SKM-1 treated with dmso at 0.1 percent for 144 hours (cell line): ENCODE measurements at regions not wholly inside any gene's neighbourhood (a gene's known extent, or its start where the extent isn't known, plus 50 kb on each side); places are given as distances from the start of the nearest gene placed in this dataset.
"Not testable (repeated sequence)": the region's sequence is repeated elsewhere in the genome, so short reads cannot be mapped to it uniquely, and the experiment has no call there.

Source experiments
- DNase-seq: peaks from one replicate; lab custom pipeline; 2025; ENCODE audit not compliant: unreplicated experiment; lab: John Stamatoyannopoulos, UW

DNA sequence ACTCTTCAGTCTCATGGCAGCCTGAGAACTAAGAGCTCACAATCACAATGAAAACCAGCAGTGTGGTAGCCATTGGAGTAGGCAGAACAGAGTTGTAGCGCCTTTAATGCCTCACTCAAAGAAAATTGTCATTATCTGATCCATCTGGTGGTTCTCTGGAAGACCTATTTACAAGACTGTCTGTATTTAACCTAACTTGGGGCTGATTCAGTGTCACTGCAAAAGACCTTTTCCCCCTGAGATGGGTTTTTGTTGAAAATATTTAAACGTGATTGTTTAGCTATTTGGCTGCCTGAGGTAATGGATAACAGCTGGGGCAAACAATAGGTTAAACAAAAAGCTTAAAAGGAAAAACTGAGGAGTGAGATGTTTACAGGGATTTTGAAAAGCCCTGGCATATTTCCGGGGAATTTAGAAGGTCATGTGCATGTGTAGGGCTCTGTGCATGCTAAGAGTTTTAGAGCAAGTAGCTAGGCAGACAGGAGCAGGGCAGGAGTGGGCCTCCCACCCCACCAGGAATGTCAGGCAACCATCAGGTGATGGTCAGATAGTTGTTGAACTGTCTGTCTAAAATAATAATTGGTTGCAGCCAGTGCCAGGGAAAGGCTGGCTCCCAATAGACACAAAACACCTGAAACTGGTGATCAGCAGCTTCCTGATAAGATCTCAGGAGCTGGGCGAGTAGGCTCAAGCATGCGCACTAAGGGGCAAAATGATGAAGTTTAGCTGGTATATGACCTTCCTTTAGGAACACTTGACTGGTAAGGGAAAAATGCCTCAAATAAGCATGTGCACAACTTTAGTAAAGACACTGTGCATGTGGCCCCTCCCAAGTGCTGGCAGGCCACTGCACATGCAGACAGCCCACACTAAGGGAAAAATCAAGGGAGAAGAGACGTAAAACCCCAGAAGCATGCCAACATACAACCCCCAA, 70.8 kb upstream of the AKIRIN2 start:
- no peak for DNase-seq

DNA sequence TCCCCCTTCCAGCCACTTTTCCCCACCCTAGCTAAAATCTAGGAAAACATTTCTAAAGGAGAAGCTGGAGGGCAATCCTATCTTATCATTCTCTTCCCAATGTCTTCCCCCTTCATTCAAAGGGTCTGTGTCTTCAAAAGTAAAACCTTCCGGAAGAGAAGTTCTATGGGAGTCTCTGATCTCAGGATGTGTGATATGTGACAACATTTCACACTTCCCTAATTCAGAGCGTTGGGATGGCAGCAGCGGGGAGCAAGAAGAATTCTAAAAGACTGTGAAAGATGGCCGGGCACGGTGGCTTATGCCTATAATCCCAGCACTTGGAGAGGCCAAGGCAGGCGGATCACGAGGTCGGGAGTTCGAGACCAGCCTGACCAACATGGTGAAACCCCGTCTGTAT, 65.4 kb upstream of the AKIRIN2 start:
- no peak for DNase-seq

DNA sequence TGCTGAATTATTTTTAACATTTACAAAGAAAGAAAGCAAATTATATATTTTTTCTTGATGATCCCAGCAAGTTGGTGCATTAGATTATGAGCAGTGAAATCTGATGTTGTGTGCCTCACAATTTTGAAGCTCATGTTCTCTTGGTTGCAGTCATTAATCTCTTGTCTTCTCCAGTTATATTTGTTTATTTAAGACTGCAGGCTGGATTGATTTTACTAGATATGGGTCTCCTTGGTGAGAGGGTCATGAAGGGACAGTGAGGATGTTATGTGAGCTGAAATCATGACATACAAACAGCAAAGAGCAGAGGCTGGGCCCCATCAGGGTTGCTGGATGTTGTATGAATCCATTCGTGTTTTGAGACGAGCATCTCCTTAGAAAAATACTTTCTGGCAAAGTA, 64.2 kb upstream of the AKIRIN2 start:
- DNase-seq = no peak

DNA sequence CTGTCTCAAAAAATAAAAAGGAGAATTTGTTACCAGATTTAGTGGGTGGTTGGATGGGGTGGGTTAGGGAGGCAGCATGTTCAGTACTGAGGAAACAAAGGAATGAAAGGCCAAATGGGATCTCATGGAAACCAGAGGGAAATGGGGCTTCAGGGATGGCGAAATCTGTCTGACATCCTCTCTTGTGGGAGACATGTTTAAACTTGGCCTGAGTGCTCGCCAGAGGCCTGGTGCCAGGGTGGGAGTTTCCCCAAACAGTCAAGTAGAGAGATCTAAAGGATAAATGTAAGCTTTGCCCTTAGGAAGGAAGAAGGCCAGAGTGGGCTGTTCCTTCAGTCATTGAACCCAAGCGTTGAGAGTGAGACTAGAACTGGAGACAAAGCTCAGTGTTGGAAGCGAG, 61.9 kb upstream of the AKIRIN2 start:
- DNase-seq = no peak

DNA sequence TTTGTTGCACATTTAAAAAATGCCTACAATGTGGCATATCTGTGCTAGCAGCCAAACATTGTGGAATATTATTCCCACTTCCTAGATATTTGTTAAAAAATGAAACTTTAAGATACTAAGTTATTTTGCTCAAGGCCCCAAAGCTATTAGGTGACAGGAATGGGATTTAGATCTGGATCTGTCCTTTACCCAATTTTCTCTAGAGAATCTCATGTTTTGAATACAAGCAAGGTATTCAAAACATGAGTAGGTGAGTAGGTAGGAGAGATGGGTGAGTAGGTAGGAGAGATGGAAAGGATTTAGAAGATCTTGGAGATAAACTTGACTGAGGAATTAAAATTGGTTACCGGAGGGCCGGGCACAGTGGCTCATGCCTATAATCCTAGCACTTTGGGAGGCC, 61.2 kb upstream of the AKIRIN2 start:
- DNase-seq = no peak

DNA sequence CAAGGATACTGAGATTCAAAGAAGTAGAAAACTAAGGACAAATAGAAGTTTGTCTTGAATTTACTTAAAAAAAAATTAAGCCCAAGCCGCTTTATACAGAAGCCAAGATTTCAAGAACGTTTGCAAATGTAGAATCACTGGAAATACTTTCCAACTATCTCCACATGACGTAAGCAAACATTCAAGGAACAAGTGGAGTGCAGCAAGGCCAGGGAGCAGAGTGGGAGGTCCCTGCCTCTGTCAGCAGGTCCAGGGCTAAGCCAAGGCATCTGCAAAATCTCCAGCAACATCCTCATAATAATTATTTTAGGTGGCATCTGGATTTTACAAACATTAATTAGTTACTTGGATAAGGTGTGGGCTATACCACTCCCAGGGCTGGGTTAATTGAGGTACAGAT, 60.1 kb upstream of the AKIRIN2 start:
- no peak for DNase-seq

DNA sequence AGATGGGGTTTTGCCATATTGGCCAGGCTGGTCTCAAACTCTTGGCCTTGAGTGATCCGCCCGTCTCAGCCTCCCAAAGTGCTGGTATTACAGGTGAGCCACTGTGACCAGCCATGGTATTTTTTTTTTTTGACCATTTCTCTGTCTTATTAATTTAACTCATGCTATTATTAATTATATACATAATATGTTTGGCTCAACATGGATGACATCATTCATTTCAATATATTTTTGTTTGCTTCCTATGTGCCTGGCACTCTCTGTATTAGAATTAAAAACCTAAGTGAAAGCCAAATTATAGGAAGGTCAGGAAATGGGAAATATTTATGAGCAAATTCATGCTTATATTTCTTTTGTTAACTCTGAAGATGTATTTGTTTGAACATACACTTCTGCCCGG, 55.8 kb upstream of the AKIRIN2 start:
- DNase-seq = no peak

DNA sequence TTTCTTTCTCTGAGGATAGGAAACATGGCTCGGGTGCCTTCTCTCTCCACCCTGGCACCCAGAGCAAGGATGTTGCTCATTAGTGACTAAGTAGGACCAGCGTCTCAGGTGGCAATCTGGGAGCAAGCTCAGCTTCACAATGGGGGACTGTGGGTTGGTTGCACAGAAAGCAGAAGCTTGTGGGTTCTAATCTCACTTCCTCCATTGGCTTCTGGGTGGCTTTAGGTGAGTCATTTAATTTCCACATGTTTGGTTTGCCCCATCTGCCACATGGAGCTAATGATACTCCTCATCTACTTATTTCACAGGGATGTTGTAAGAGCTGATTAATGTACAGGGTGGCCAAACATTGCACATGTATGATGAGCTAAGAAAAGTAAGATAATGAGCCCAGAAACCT, 54.8 kb upstream of the AKIRIN2 start:
- DNase-seq = peak; percentile 98

DNA sequence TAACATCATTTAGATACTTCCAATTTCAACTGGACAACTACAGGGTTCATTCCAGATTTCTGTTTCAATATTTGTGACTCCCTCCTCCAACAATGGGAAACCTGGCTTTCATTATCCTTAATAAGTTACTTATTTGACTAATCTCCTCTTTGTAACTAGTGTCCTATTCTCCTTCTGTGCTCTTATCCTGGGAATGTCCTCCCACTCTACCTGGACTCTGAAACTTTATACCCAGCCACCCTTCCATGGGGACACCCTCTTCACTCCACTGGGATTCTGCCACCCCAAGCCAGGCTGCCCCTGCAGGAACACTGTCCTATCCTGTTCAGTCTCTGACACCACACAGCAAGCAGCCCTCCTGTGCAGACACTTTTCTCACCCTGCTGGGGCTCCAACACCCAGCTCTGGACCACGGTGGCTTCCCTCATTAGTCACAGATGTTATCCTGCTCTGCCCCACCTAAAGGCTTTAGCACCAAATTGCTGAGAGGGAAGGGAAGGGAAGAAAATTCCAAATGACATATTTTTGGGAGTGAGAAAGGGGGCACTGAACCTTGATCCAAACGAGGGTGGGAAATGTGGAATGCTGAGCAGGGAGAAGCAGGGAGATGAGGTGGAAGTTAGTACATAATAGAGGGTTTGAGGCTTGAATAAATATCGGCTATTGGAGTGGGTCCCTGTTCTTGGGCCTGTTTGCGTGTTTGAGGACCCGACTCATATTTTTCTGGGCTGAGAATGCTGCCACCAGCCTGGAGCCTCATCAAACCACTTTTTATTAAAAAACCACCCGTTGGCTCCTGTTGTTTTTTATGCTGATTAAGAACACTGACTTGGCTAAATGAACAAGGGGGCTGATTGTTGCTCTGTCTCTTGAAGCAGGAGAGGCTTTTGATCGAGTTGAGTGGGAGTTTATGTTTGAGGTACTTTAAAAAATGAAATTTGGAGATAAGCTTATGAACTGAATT, 54.0 kb upstream of the AKIRIN2 start:
- no peak for DNase-seq

DNA sequence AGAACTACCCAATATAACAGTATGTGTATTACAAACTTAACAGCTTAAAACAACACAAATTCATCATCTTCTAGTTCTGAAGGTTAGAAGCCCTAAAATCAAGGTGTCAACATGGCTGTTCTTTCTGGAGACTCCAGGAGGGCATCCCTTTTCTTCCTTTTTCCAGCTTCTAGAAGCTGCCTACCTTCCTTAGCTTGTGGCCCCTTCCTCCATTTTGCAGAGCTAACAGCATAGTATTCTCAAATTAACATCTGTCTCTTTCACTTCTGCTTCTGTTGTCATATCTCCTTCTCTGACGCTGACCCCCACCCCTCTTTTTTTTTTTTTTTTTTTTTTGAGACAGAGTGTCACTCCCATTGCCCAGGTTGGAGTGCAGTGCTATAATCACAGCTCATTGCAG, 52.8 kb upstream of the AKIRIN2 start:
- DNase-seq = peak; percentile 17

DNA sequence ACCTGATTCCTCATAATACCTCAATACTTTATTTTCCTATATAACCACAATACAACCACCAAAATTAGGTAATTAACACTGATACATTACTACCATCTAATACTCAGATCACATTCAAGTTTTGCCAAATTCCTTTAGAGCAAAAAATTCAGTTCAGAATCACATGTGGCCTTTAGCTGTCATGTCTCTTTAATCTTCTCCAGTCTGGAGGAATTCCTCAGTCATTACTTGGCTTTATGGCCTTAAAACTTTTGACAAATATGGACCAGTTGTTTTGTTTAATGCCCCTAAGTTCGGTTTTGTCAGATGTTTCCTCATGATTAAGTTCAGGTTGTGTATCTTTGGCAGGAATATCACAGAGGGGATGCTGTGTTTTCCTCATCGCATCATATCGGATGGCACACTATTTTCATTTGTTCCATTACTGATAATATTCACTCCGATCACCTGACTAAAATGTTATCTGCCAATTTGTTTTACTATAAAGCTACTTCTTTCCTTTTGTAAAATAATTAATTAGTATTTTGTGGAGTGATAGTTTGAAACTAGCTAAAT, 51.2 kb upstream of the AKIRIN2 start:
- no peak for DNase-seq

DNA sequence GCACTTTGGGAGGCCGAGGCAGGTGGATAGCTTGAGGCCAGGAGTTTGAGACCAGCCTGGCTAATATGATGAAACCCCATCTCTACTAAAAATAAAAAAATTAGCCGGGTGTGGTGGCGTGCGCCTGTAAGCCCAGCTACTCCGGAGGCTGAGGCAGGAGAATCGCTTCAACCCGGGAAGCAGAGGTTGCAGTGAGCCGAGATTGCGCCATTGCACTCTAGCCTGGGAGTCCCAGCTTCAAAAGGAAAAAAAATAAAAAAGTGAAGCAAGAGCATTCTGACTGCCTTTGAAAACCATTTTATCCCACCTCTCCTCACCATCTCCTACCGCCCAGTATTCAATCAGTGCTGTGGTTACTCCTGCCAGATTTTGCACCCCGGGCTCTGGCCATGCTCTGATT, 50.5 kb upstream of the AKIRIN2 start:
- not testable (repeated sequence) for DNase-seq
